Fibroblast of lung (primary cell): ENCODE measurements at regions not wholly inside any gene's neighbourhood (a gene's known extent, or its start where the extent isn't known, plus 50 kb on each side); places are given as distances from the start of the nearest gene placed in this dataset.

Source experiments
- DNase-seq, 2 donors: peaks; one replicate each; pipeline versions ENCODE4 v3.0.0 to v3.0.0-alpha.2; 2010; ENCODE audit warnings: low read depth in 2 of 2
- H2AFZ ChIP-seq: 2 replicates; pipeline ENCODE4 v1.5.1; 2012; ENCODE audit warnings: low read length, control low read depth, inconsistent platforms
- H3K27ac ChIP-seq: 2 replicates; pipeline ENCODE4 v1.5.1; 2011; ENCODE audit warnings: low read length, control low read depth; ENCODE audit not compliant: insufficient read depth
- H3K27me3 ChIP-seq: 2 replicates; pipeline ENCODE4 v1.5.1; 2011; ENCODE audit warnings: mild to moderate bottlenecking, low read length; ENCODE audit not compliant: control insufficient read depth, insufficient read depth
- H3K36me3 ChIP-seq: 2 replicates; pipeline ENCODE4 v1.5.1; 2011; ENCODE audit warnings: low read length; ENCODE audit not compliant: control insufficient read depth, insufficient read depth
- H3K4me1 ChIP-seq: 2 replicates; pipeline ENCODE4 v1.5.1; 2011; ENCODE audit warnings: low read length; ENCODE audit not compliant: control insufficient read depth, insufficient read depth; ENCODE audit errors: extremely low read depth
- H3K4me2 ChIP-seq: 2 replicates; pipeline ENCODE4 v1.5.1; 2011; ENCODE audit warnings: low read length, control low read depth; ENCODE audit not compliant: insufficient read depth; ENCODE audit errors: extremely low read depth
- H3K4me3 ChIP-seq, 4 experiments: fragments of 200-600 bp in 1 of 4; sonication (generic) in 1 of 4; replicated peaks in 1 of 4; 2 replicates each; pipeline ENCODE4 v1.5.1; 2011 to 2016; ENCODE audit warnings: low read length in 4 of 4, low read depth in 3 of 4, mild to moderate bottlenecking in 3 of 4, control low read depth in 2 of 4, inconsistent platforms in 1 of 4, mixed read lengths in 1 of 4; ENCODE audit not compliant: insufficient read depth in 1 of 4; ENCODE audit errors: control extremely low read depth in 1 of 4
- H3K79me2 ChIP-seq: 2 replicates; pipeline ENCODE4 v1.5.1; 2012; ENCODE audit warnings: mild to moderate bottlenecking, low read length, inconsistent platforms; ENCODE audit not compliant: control insufficient read depth, insufficient read depth
- H3K9ac ChIP-seq: 2 replicates; pipeline ENCODE4 v1.5.1; 2011; ENCODE audit warnings: mild to moderate bottlenecking, low read length, control low read depth; ENCODE audit not compliant: insufficient read depth
- H3K9me3 ChIP-seq: 2 replicates; pipeline ENCODE4 v1.5.1; 2012; ENCODE audit warnings: low read depth, low read length; ENCODE audit not compliant: control insufficient read depth, insufficient read depth
- H4K20me1 ChIP-seq: 2 replicates; pipeline ENCODE4 v1.5.1; 2011; ENCODE audit warnings: low read length; ENCODE audit not compliant: control insufficient read depth, insufficient read depth; ENCODE audit errors: extremely low read depth
- EZH2 ChIP-seq: IDR thresholded peaks from 2 replicates; pipeline ENCODE4 v1.5.1; 2012; ENCODE audit warnings: low read length, control low read depth, mild to moderate bottlenecking; ENCODE audit errors: missing control alignments
- TF ChIP-seq, protein P1 (sequence below), 2 donors: IDR thresholded peaks in 1 of 2; conservative IDR thresholded peaks in 1 of 2; 1 replicate in 1 of 2; 2 replicates in 1 of 2; pipeline ENCODE4 v1.5.1; 2011 to 2012; ENCODE audit warnings: low read length in 2 of 2, control low read depth in 1 of 2, inconsistent platforms in 1 of 2, low read depth in 1 of 2, mild to moderate bottlenecking in 1 of 2

DNA sequence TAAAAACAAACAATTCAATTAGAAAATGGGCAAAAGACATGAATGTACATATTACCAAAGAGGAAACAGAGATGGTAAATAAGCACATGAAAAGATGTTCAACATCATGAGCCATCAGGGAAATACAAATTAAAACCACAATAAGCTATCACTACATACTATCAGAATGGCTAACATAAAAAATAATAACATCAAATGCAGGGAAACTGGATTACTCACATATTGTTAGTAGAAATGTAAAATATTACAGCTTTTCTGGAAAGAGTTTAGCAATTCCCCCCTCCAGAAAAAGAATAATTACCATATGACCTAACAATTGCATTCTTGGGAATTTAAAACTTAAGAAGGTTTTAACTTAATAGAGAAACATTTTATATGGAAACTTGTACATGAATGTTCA is 232.9 kb upstream of the MTPN start:
- DNase-seq = no peak
- Histone ChIP-seq H3K36me3 (no peaks in the 10 kb centered on the region), H3K9me3 (no peaks in the 10 kb centered on the region), H3K9ac (no peak overlapping the region), H3K4me3 (no peak overlapping the region), H3K79me2 (no peaks in the 10 kb centered on the region), H2AFZ (no peak overlapping the region), H3K4me1 (no peaks in the 10 kb centered on the region), H3K27me3 (no peaks in the 10 kb centered on the region), H4K20me1 (no peaks in the 10 kb centered on the region), H3K4me2 (no peak overlapping the region), H3K27ac (no peak overlapping the region)
- TF ChIP-seq, protein P1, sequence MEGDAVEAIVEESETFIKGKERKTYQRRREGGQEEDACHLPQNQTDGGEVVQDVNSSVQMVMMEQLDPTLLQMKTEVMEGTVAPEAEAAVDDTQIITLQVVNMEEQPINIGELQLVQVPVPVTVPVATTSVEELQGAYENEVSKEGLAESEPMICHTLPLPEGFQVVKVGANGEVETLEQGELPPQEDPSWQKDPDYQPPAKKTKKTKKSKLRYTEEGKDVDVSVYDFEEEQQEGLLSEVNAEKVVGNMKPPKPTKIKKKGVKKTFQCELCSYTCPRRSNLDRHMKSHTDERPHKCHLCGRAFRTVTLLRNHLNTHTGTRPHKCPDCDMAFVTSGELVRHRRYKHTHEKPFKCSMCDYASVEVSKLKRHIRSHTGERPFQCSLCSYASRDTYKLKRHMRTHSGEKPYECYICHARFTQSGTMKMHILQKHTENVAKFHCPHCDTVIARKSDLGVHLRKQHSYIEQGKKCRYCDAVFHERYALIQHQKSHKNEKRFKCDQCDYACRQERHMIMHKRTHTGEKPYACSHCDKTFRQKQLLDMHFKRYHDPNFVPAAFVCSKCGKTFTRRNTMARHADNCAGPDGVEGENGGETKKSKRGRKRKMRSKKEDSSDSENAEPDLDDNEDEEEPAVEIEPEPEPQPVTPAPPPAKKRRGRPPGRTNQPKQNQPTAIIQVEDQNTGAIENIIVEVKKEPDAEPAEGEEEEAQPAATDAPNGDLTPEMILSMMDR (conservative IDR thresholded peaks at IDR 0.05 in 1 of 2, IDR thresholded peaks at IDR 0.05 in 1 of 2; ENCODE audit: low read depth in 1 of 2, low read length in 2 of 2) = no peak
- no peak for TF ChIP-seq EZH2

- Histone ChIP-seq H3K4me3 (no peak overlapping the region), H4K20me1 (no peaks in the 10 kb centered on the region)
- no peak for DNase-seq
Observed at GRCh38 chr7:136205956-136206355, 228.8 kb upstream of the MTPN start.

GRCh38 chr7:136198168-136198567 is 221.0 kb upstream of the MTPN start:
- H3K27me3 ChIP-seq = no peaks in the 10 kb centered on the region
- no peaks in the 10 kb centered on the region for H3K36me3 ChIP-seq
- H3K9me3 ChIP-seq = no peaks in the 10 kb centered on the region
- H2AFZ ChIP-seq = no peak overlapping the region
- H3K4me3 ChIP-seq = no peak overlapping the region
- DNase-seq = no peak
- no peak overlapping the region for H3K4me2 ChIP-seq
- no peaks in the 10 kb centered on the region for H3K79me2 ChIP-seq
- H3K4me1 ChIP-seq = no peaks in the 10 kb centered on the region
- no peaks in the 10 kb centered on the region for H4K20me1 ChIP-seq
- H3K27ac ChIP-seq = no peak overlapping the region
- no peak overlapping the region for H3K9ac ChIP-seq
- no peak for TF ChIP-seq EZH2
- TF ChIP-seq, protein P1 (conservative IDR thresholded peaks at IDR 0.05 in 1 of 2, IDR thresholded peaks at IDR 0.05 in 1 of 2; ENCODE audit: low read depth in 1 of 2, low read length in 2 of 2) = no peak

More at GRCh38 chr7:136205956-136206355, 228.8 kb upstream of the MTPN start:
- H3K4me2 ChIP-seq = no peak overlapping the region
- no peak overlapping the region for H3K27ac ChIP-seq
- H3K9me3 ChIP-seq = no peaks in the 10 kb centered on the region
- no peaks in the 10 kb centered on the region for H3K27me3 ChIP-seq
- no peaks in the 10 kb centered on the region for H3K4me1 ChIP-seq
- H3K9ac ChIP-seq = no peak overlapping the region
- H3K36me3 ChIP-seq = no peaks in the 10 kb centered on the region
- H2AFZ ChIP-seq = no peak overlapping the region
- TF ChIP-seq EZH2 = no peak
- TF ChIP-seq, protein P1 (conservative IDR thresholded peaks at IDR 0.05 in 1 of 2, IDR thresholded peaks at IDR 0.05 in 1 of 2; ENCODE audit: low read depth in 1 of 2, low read length in 2 of 2) = no peak
- H3K79me2 ChIP-seq = no peaks in the 10 kb centered on the region
